Fibroblast of the aortic adventitia (primary cell): ENCODE measurements at regions not wholly inside any gene's neighbourhood (a gene's known extent, or its start where the extent isn't known, plus 50 kb on each side); places are given as distances from the start of the nearest gene placed in this dataset.

ENCODE experiments used
- DNase-seq: peaks from one replicate; pipeline ENCODE4 v3.0.0-alpha.2; 2010; ENCODE audit warnings: low read depth
- H3K4me3 ChIP-seq: 2 replicates; pipeline ENCODE4 v1.5.1; 2011; ENCODE audit warnings: low read depth, mild to moderate bottlenecking, control low read depth, low read length, moderate library complexity
- TF ChIP-seq, protein P1 (sequence below): IDR thresholded peaks from 2 replicates; pipeline ENCODE4 v1.5.1; 2011; ENCODE audit warnings: mild to moderate bottlenecking, low read length, control low read depth, inconsistent platforms; ENCODE audit not compliant: insufficient read depth

DNA sequence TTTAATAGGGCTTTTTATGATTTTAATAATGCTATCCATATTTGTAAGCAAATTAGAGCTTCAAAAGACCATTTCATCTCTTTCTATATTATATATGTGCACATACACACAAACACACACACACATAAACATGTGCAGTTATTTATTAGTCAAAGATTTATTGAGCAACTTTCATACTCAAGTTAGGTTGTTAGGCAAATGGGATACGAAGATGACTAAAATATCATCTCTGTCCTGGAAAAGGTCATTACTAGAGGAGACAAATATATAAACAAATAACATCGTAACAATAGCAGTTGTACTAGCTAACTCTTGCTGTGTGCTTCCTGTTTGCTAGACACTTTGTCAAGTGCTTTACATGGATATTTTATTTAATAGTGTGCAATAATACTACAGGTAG lies 307.9 kb downstream of the SNX13 start:
- H3K4me3 ChIP-seq: no peak overlapping the region
- no peak for DNase-seq
- TF ChIP-seq, protein P1, sequence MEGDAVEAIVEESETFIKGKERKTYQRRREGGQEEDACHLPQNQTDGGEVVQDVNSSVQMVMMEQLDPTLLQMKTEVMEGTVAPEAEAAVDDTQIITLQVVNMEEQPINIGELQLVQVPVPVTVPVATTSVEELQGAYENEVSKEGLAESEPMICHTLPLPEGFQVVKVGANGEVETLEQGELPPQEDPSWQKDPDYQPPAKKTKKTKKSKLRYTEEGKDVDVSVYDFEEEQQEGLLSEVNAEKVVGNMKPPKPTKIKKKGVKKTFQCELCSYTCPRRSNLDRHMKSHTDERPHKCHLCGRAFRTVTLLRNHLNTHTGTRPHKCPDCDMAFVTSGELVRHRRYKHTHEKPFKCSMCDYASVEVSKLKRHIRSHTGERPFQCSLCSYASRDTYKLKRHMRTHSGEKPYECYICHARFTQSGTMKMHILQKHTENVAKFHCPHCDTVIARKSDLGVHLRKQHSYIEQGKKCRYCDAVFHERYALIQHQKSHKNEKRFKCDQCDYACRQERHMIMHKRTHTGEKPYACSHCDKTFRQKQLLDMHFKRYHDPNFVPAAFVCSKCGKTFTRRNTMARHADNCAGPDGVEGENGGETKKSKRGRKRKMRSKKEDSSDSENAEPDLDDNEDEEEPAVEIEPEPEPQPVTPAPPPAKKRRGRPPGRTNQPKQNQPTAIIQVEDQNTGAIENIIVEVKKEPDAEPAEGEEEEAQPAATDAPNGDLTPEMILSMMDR: no peak

DNA sequence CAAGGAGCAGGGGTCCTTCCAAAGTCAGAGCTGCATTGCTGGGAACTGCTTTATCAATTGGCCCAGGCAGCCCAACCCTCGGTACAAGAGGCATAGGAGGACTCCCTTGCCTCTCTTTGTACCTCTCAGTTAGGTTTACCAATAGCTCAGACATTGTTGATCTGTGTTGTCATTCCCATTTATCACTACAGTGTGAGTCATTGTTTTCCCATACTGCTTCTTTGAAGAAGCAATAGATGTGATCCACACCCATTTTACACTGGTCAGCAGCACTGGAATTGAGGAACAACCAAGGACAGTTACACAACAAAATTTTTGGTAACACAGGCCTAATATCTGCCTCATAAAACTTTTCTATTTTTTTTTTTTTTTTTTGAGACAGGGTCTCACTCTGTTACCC lies 307.2 kb downstream of the SNX13 start:
- TF ChIP-seq, protein P1: no peak
- no peak overlapping the region for H3K4me3 ChIP-seq
- peak; percentile 71 for DNase-seq

DNA sequence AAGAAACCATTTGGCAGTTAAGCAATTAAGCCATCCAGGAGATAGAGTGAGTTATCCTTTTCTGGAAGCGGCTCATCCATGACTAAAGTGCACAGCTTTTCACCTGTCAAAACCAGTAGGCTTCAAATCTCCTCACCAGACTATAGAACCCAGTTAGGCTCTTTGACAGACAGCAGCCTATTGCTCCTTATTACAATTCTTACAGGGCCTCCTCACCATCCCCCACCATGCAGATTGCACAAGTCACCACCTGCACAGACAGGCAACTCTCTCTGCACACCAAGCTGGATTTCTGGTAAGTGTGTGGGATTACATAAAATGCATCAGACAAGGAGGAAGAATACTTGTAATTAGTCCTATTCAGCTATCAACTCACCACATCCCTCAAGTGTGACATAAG lies 301.6 kb downstream of the SNX13 start:
- DNase-seq: no peak
- H3K4me3 ChIP-seq: no peak overlapping the region
- TF ChIP-seq, protein P1: no peak

DNA sequence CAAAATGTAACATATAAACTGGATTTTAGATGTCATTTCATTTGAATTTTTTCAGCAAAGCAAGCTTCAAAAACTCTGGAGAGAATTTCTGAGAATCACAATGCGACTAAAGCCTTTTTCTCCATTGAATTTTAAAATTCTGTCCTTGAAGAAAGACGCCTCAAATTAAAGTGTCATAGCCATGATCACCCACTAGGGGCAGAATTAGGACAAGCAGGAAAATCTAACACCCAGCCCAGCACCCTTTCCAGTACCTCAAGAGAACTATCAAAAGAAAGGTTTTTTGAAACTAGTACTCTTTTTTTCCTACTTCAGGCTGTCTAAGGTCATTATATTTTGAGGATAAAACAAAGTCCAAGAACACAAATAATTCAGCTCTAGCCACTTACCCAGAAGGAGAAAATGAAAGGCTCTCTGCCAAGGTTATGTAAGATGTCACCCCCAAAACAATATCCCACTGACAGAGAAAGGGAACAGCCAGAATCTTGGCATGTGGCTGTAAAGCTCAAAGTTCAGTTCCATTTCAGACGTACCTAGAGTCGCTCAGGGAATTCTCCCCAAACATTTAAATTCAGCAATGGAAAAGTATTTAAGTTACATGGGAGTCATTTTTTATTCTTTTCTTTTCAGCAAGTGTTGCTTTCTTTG lies 299.4 kb downstream of the SNX13 start:
- peak; percentile 55 for DNase-seq
- H3K4me3 ChIP-seq: no peak overlapping the region
- TF ChIP-seq, protein P1: peak; percentile 77

DNA sequence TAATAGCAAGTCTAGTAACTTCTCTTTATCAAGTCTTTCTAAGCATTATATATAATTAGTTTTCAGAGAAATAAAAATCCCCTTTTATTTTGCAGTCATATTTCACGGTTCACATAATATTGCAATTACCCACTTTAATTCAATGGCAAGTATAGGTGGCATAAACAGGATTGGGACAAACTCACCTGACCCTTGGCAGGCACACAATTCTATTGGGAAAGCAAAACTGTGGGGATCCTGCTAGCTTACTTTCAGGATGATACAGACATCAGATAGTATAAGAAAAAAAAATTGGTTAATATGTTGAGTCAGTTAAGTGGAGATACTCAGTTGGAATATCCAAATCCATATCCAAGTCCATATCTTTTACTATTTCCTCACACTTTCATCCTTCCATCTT lies 294.8 kb downstream of the SNX13 start:
- no peak for DNase-seq
- TF ChIP-seq, protein P1: no peak
- H3K4me3 ChIP-seq: no peak overlapping the region

DNA sequence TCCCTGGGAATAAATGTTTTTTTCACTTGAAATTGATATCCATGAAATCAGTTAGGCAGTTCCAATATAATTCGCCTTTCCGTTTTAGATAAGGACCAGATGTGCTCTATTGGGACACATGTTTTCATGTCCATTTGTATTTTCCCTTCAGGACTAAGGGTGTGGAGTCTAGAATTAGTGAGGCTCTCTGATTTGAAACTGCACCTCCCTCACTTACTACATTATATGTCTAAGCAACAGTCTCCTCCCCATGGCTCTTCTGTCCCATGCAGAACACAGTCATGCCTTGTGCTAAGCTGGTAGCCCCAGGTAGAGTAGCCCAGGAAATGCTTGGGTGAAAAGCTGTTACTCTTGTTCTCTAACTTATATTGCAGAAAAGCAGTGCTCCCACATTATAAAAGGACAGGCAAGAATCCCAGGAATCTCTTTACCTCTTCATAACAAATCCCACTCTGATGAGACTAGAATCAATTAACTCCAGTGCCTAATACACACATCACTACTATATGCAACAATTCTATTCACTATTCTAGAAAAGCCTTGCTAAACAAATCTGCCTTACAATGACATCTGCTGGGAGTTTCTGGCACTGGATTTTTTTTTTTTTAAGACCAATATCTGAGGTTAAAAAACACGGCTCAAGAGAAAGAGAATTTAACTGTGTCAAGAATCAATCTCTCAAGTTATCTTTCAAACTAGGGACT lies 293.9 kb downstream of the SNX13 start:
- peak; percentile 81 for DNase-seq
- no peak overlapping the region for H3K4me3 ChIP-seq
- TF ChIP-seq, protein P1: peak; percentile 52
